H9 (cell line): ENCODE measurements at regions not wholly inside any gene's neighbourhood (a gene's known extent, or its start where the extent isn't known, plus 50 kb on each side); places are given as distances from the start of the nearest gene placed in this dataset.

Source experiments
- DNase-seq: peaks from one replicate; pipeline ENCODE4 v3.0.0-alpha.2; 2017
- H2AFZ ChIP-seq: one replicate; pipeline ENCODE4 v1.6.1; 2013; ENCODE audit warnings: mild to moderate bottlenecking, low read length, control low read depth, moderate library complexity
- H2AK5ac ChIP-seq: 2 replicates; pipeline ENCODE4 v1.6.1; 2013; ENCODE audit warnings: low read length, control low read depth, mixed read lengths; ENCODE audit not compliant: insufficient read length
- H2BK120ac ChIP-seq: one replicate; pipeline ENCODE4 v1.6.1; 2013; ENCODE audit warnings: low read depth, mild to moderate bottlenecking, low read length, control low read depth, inconsistent platforms; ENCODE audit not compliant: poor library complexity, severe bottlenecking
- H2BK12ac ChIP-seq: 2 replicates; pipeline ENCODE4 v1.6.1; 2013; ENCODE audit warnings: low read length, control low read depth, mixed read lengths, low read depth; ENCODE audit not compliant: insufficient read length
- H2BK15ac ChIP-seq: 2 replicates; pipeline ENCODE4 v1.6.1; 2013; ENCODE audit warnings: low read depth, low read length, control low read depth
- H2BK20ac ChIP-seq: one replicate; pipeline ENCODE4 v1.6.1; 2013; ENCODE audit warnings: low read depth, mild to moderate bottlenecking, low read length, control low read depth, inconsistent platforms; ENCODE audit not compliant: poor library complexity, severe bottlenecking
- H2BK5ac ChIP-seq: 2 replicates; pipeline ENCODE4 v1.6.1; 2013; ENCODE audit warnings: low read length, control low read depth, mixed read lengths; ENCODE audit not compliant: insufficient read length
- H3K14ac ChIP-seq: 2 replicates; pipeline ENCODE4 v1.6.1; 2013; ENCODE audit warnings: low read length, control low read depth; ENCODE audit not compliant: insufficient read depth
- H3K18ac ChIP-seq: 2 replicates; pipeline ENCODE4 v1.6.1; 2013; ENCODE audit warnings: low read depth, mild to moderate bottlenecking, mixed read lengths, low read length, control low read depth; ENCODE audit not compliant: insufficient read length
- H3K23ac ChIP-seq: 2 replicates; pipeline ENCODE4 v1.6.1; 2013; ENCODE audit warnings: low read length, control low read depth, mixed read lengths, low read depth; ENCODE audit not compliant: insufficient read length
- H3K23me2 ChIP-seq: 2 replicates; pipeline ENCODE4 v1.6.1; 2013; ENCODE audit warnings: low read depth, mild to moderate bottlenecking, mixed read lengths, low read length, control low read depth; ENCODE audit not compliant: insufficient read length, poor library complexity, severe bottlenecking
- H3K27ac ChIP-seq: 2 replicates; pipeline ENCODE4 v1.5.1; 2013; ENCODE audit warnings: low read length, control low read depth, mixed read lengths, low read depth; ENCODE audit not compliant: insufficient read length
- H3K27me3 ChIP-seq: 2 replicates; pipeline ENCODE4 v1.6.1; 2013; ENCODE audit warnings: low read length, control low read depth, inconsistent platforms; ENCODE audit not compliant: insufficient read depth
- H3K4ac ChIP-seq: 2 replicates; pipeline ENCODE4 v1.6.1; 2013; ENCODE audit warnings: low read depth, mild to moderate bottlenecking, control low read depth, inconsistent platforms, low read length, moderate library complexity
- H3K4me1 ChIP-seq: 2 replicates; pipeline ENCODE4 v1.6.1; 2013; ENCODE audit warnings: low read length, control low read depth, inconsistent platforms; ENCODE audit not compliant: insufficient read depth
- H3K4me2 ChIP-seq: 2 replicates; pipeline ENCODE4 v1.6.1; 2013; ENCODE audit warnings: low read length, control low read depth, mixed read lengths; ENCODE audit not compliant: insufficient read length, insufficient read depth
- H3K56ac ChIP-seq: 2 replicates; pipeline ENCODE4 v1.6.1; 2013; ENCODE audit warnings: low read depth, mild to moderate bottlenecking, mixed read lengths, low read length, control low read depth; ENCODE audit not compliant: insufficient read length
- H3K79me1 ChIP-seq: 2 replicates; pipeline ENCODE4 v1.6.1; 2013; ENCODE audit warnings: low read depth, mild to moderate bottlenecking, moderate library complexity, low read length, control low read depth, inconsistent platforms; ENCODE audit not compliant: insufficient read depth, poor library complexity, severe bottlenecking
- H3K79me2 ChIP-seq: 2 replicates; pipeline ENCODE4 v1.6.1; 2013; ENCODE audit warnings: low read length, control low read depth, inconsistent platforms; ENCODE audit not compliant: insufficient read depth
- H3K9ac ChIP-seq: 2 replicates; pipeline ENCODE4 v1.6.1; 2013; ENCODE audit warnings: low read length, control low read depth, mixed read lengths; ENCODE audit not compliant: insufficient read length; ENCODE audit errors: extremely low read depth
- H3K9me3 ChIP-seq: one replicate; pipeline ENCODE4 v1.6.1; 2013; ENCODE audit warnings: low read depth, low read length, inconsistent platforms; ENCODE audit not compliant: control insufficient read depth
- H3T11ph ChIP-seq: one replicate; pipeline ENCODE4 v1.6.1; 2013; ENCODE audit warnings: mild to moderate bottlenecking, low read length, control low read depth, inconsistent platforms
- H4K20me1 ChIP-seq: one replicate; pipeline ENCODE4 v1.6.1; 2013; ENCODE audit not compliant: control insufficient read depth, insufficient read length, insufficient read depth
- H4K5ac ChIP-seq: 2 replicates; pipeline ENCODE4 v1.6.1; 2013; ENCODE audit warnings: low read depth, mild to moderate bottlenecking, mixed read lengths, low read length, control low read depth; ENCODE audit not compliant: insufficient read length
- H4K8ac ChIP-seq: replicated peaks from 2 replicates; pipeline ENCODE4 v1.6.1; 2013; ENCODE audit warnings: low read length, control low read depth, mixed read lengths, low read depth; ENCODE audit not compliant: insufficient read length
- H4K91ac ChIP-seq: 2 replicates; pipeline ENCODE4 v1.6.1; 2013; ENCODE audit warnings: low read depth, mild to moderate bottlenecking, moderate library complexity, mixed read lengths, low read length, control low read depth; ENCODE audit not compliant: insufficient read length
- H3K27ac Mint-ChIP-seq, 3 experiments: 2 replicates in 2 of 3; 3 replicates in 1 of 3; pipeline ENCODE4 v1.8.0; 2020 to 2021; ENCODE audit warnings: mixed read lengths in 3 of 3, mild to moderate bottlenecking in 1 of 3, moderate library complexity in 1 of 3
- H3K27me3 Mint-ChIP-seq: 2 replicates; pipeline ENCODE4 v1.8.0; 2021; ENCODE audit warnings: low read depth, mild to moderate bottlenecking, moderate library complexity, mixed read lengths
- H3K36me3 Mint-ChIP-seq, 3 experiments: 2 replicates in 2 of 3; 3 replicates in 1 of 3; pipeline ENCODE4 v1.8.0; 2020 to 2021; ENCODE audit warnings: low read depth in 3 of 3, mixed read lengths in 3 of 3; ENCODE audit not compliant: insufficient read depth in 1 of 3
- H3K4me1 Mint-ChIP-seq, 2 experiments: 2 replicates each; pipeline ENCODE4 v1.8.0; 2020; ENCODE audit warnings: mixed read lengths in 2 of 2
- H3K4me3 Mint-ChIP-seq, 2 experiments: 2 replicates in 1 of 2; 3 replicates in 1 of 2; pipeline ENCODE4 v1.8.0; 2020 to 2021; ENCODE audit warnings: mild to moderate bottlenecking in 2 of 2, mixed read lengths in 2 of 2, moderate library complexity in 1 of 2
- H3K9me3 Mint-ChIP-seq, 2 experiments: 2 replicates in 1 of 2; 3 replicates in 1 of 2; pipeline ENCODE4 v1.8.0; 2020; ENCODE audit warnings: mild to moderate bottlenecking in 2 of 2, mixed read lengths in 2 of 2, moderate library complexity in 1 of 2
- WGBS: extraction: QIAGEN DNeasy Blood & Tissue Kit; methylation state at CpG from one replicate; pipeline ENCODE4 v1.1.7; 2013; ENCODE audit warnings: missing lambda C conversion rate, low lambda C conversion rate, mixed read lengths; ENCODE audit not compliant: insufficient read length; ENCODE audit errors: extremely low coverage; 5-methylcytosine and 5-hydroxymethylcytosine counted together
- TF ChIP-seq, protein P1 (sequence below): fragments of 200-600 bp; sonication (generic); conservative IDR thresholded peaks from 3 replicates; pipeline ENCODE4 v1.8.0; 2021; ENCODE audit warnings: antibody characterized with exemption, mild to moderate bottlenecking

DNA sequence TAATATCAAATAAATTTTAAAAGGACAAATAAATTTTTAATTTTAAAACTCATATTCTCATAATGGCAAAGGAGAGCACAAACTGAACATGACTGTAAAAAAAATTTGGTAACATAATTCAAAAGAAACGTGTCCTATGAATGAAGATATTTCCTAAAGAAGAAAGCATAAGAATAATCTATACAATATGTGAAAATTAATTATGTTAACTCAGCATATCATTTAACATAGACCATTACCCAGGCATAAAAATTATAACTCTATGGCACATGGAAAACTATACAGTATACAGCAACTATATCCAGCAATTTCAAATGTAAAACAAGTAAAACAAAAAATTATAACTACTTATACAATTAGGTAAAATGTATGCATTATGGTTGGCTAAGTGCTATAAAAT lies 288.1 kb downstream of the SUCLG1 start:
- Histone ChIP-seq H2BK20ac (no peak overlapping the region), H3K14ac (no peak overlapping the region), H2BK15ac (no peak overlapping the region), H3K27me3 (no peaks in the 10 kb centered on the region), H3K79me1 (no peaks in the 10 kb centered on the region), H2AFZ (no peak overlapping the region), H3K56ac (no peak overlapping the region), H3K9ac (no peak overlapping the region), H3K9me3 (no peaks in the 10 kb centered on the region), H3K23me2 (no peaks in the 10 kb centered on the region), H4K91ac (no peak overlapping the region), H3K23ac (no peak overlapping the region), H3K4me2 (no peak overlapping the region), H3K4ac (no peak overlapping the region), H4K20me1 (no peaks in the 10 kb centered on the region), H3K18ac (no peak overlapping the region), H4K8ac (no peak overlapping the region), H2BK120ac (no peak overlapping the region), H3K27ac (no peak overlapping the region), H3T11ph (no peak overlapping the region), H3K79me2 (no peaks in the 10 kb centered on the region), H2AK5ac (no peak overlapping the region), H4K5ac (no peak overlapping the region), H2BK12ac (no peak overlapping the region), H2BK5ac (no peak overlapping the region), H3K4me1 (no peaks in the 10 kb centered on the region)
- Mint-ChIP-seq H3K36me3 (peaks cover 7 to 20% (median 17%) of the 10 kb centered on the region in 3 experiments; a peak in 6 of 7 replicates), H3K4me3 (no peak overlapping the region), H3K27ac (no peak overlapping the region), H3K9me3 (peaks cover 16 to 20% of the 10 kb centered on the region in 2 experiments; a peak in 4 of 5 replicates), H3K4me1 (peaks cover 6 to 9% of the 10 kb centered on the region in 2 experiments), H3K27me3 (no peaks in the 10 kb centered on the region)
- TF ChIP-seq, protein P1, sequence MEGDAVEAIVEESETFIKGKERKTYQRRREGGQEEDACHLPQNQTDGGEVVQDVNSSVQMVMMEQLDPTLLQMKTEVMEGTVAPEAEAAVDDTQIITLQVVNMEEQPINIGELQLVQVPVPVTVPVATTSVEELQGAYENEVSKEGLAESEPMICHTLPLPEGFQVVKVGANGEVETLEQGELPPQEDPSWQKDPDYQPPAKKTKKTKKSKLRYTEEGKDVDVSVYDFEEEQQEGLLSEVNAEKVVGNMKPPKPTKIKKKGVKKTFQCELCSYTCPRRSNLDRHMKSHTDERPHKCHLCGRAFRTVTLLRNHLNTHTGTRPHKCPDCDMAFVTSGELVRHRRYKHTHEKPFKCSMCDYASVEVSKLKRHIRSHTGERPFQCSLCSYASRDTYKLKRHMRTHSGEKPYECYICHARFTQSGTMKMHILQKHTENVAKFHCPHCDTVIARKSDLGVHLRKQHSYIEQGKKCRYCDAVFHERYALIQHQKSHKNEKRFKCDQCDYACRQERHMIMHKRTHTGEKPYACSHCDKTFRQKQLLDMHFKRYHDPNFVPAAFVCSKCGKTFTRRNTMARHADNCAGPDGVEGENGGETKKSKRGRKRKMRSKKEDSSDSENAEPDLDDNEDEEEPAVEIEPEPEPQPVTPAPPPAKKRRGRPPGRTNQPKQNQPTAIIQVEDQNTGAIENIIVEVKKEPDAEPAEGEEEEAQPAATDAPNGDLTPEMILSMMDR, result no peak
- no peak for DNase-seq
- no CpG with 5 or more reads among the region's 1 CpG for WGBS
